ENCODE measurements at regions not wholly inside any gene's neighbourhood (a gene's known extent, or its start where the extent isn't known, plus 50 kb on each side); places are given as distances from the start of the nearest gene placed in this dataset.

DNA sequence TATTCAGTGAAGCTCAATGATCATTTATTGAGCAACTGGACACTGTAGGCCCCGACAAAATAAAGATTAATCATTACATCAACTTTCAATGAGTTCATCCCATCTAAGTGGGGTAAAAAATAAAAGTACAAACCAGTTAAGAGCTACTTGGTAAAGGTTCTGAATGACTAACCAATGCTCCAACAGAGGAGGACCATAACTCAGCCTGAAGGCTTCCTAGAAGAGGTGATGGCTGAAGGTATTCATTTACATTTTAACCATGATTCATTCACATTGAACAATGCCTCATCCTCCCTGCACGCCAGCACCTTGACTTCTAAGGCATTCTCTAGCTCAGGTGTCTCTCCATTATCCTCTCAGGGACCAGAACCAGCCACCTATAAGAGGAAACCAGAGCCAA lies 201.4 kb downstream of the ZNF462 start:
- TF ChIP-seq, protein P1, sequence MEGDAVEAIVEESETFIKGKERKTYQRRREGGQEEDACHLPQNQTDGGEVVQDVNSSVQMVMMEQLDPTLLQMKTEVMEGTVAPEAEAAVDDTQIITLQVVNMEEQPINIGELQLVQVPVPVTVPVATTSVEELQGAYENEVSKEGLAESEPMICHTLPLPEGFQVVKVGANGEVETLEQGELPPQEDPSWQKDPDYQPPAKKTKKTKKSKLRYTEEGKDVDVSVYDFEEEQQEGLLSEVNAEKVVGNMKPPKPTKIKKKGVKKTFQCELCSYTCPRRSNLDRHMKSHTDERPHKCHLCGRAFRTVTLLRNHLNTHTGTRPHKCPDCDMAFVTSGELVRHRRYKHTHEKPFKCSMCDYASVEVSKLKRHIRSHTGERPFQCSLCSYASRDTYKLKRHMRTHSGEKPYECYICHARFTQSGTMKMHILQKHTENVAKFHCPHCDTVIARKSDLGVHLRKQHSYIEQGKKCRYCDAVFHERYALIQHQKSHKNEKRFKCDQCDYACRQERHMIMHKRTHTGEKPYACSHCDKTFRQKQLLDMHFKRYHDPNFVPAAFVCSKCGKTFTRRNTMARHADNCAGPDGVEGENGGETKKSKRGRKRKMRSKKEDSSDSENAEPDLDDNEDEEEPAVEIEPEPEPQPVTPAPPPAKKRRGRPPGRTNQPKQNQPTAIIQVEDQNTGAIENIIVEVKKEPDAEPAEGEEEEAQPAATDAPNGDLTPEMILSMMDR (IDR thresholded peaks at IDR 0.05), result no peak
- no peak for ATAC-seq (ENCODE audit: low FRiP score)
- DNase-seq (ENCODE audit: low spot score), result no peak

DNA sequence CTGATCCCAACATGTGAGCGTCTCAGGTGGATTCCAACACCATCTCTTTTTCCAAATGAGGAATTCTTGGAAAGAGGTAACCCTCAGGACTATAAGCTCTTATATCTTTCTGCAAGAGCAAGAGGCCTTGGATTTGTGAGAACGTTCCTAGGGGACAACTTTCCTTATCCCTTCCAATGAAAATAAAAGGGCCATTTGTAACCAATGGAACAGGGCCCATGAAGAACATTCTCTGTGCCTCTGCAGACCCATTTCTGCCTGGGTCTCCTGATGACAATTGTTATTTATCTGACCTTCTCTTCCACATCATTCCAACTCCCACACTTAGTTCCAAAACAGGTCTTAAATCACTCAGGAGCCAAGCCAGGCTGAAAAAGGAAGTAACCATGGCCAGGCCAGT lies 202.6 kb downstream of the ZNF462 start:
- TF ChIP-seq, protein P1 (IDR thresholded peaks at IDR 0.05), result no peak
- DNase-seq (ENCODE audit: low spot score), result no peak
- no peak for ATAC-seq (ENCODE audit: low FRiP score)

DNA sequence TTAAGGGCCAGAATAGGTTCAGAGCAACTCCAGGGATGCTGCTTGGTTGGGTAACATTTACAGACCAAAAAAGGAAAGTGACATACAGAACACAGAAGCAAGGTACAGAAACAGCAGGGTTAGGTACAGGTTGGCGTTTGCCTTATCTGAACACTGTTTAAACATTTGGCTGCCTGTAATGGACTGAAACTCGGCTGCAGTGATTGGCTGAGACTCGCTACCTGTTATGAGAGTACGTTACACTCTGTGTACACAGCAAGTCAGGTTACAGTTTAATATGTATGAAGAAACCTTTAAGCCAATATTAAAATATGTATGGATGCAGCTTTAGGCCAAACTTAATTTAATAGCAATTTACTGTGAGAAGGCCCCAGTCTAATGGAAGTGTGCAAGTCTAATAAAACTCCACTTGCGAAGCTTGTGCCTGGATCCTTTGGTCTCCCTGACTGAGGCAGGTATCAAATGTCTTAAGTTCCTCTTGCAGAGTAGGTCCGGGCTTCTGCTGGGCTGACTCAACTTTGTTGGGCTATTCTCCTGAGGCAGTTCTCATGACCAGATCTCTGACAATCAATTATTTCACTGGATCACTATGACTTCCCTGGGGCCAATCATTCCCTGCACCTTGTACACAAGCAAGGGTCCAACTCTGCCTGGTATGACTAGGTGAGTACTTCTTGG lies 204.9 kb downstream of the ZNF462 start:
- TF ChIP-seq, protein P1 (IDR thresholded peaks at IDR 0.05), result no peak
- no peak for DNase-seq (ENCODE audit: low spot score)
- no peak for ATAC-seq (ENCODE audit: low FRiP score)

DNA sequence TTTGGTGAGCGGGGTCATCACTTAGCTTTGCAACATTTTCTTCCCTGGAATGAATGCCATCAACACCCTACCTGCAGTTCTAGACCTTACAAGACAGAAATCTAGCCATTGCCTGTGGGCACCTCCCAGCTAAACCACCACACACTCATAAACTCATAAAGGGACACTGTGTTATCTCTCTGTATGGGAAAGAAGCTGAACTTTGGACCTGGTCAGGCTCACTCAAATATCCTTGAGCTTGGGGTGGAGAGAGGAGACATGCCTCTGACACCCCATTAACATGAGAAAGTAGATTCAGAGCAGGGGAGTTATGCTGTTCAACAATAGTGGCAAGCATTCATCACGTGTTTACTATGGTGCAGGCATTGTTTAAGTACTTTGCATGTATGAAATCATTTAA lies 205.6 kb downstream of the ZNF462 start:
- DNase-seq (ENCODE audit: low spot score), result no peak
- no peak for ATAC-seq (ENCODE audit: low FRiP score)
- TF ChIP-seq, protein P1 (IDR thresholded peaks at IDR 0.05), result no peak

DNA sequence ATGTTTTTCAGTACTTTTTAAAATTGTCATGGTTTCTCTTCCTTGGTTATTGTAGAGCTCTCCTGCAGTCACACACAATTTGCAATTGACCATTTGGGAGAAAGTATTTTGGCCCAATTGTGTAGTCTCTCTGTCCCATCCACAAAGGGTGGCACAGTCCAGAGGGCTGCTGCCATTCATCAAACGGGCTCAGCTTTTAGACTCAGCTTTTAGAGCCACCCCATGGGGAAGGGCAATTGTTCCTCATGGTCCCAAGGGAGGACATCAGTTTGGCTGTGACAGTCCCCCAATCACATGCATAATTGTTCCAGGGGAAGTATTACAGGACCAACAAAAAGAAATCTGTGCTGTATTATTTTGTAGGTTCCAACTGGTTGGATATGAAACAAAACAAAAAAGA lies 207.6 kb downstream of the ZNF462 start:
- TF ChIP-seq, protein P1 (IDR thresholded peaks at IDR 0.05), result no peak
- DNase-seq (ENCODE audit: low spot score) (no peak), ATAC-seq (ENCODE audit: low FRiP score) (no peak)

DNA sequence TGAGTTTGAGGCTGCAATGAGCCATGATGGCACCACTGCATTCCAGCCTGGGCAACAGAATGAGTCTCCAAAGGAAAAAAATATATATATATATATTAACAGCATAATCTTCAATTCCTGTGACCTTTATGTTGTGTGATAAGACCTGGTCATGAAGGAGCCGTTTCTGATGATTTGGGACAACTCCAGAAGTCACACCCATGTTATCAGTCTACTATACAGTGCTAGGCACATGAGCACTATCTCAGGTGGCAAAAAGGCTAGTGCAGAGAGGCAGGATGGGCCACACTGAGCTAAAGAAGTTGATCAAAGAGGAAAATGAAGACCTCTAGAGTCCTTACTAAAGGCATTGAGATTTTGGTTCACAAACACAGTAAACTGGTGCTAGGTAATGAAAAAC lies 205.0 kb upstream of the RAD23B start:
- TF ChIP-seq, protein P1 (IDR thresholded peaks at IDR 0.05), result no peak
- DNase-seq (ENCODE audit: low spot score) (no peak), ATAC-seq (ENCODE audit: low FRiP score) (no peak)

DNA sequence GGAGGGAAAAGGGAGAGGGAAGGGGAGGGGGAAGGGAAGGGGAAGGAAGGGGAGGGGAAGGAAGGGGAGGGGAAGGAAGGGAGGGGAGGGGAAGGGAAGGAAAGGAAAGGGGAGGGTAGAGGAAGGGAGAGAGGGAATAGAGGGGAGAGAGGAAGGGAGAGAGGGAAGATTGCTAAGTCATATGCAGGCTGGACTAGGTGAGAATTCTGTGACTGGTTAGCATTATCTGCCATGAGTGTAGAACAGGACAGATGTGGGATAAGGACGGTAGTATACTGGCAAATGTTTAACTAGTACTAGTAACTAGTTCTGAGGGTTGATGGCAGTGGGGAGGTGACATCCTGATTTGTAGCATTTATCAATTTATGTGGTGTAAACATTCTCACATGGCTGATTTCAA lies 203.5 kb upstream of the RAD23B start:
- ATAC-seq (ENCODE audit: low FRiP score) (no peak), DNase-seq (ENCODE audit: low spot score) (no peak)
- TF ChIP-seq, protein P1 (IDR thresholded peaks at IDR 0.05), result no peak
